Skeletal muscle satellite cell (primary cell): ENCODE measurements at regions not wholly inside any gene's neighbourhood (a gene's known extent, or its start where the extent isn't known, plus 50 kb on each side); places are given as distances from the start of the nearest gene placed in this dataset.
A peak's percentile ranks its signal among the peaks of the same experiment; 100 is the strongest.

Experiments
- H3K27me3 ChIP-seq: 2 replicates; pipeline ENCODE4 v1.7.0; 2013; ENCODE audit warnings: low read length; ENCODE audit not compliant: control insufficient read depth, insufficient read depth
- H3K36me3 ChIP-seq: 2 replicates; pipeline ENCODE4 v1.7.0; 2013; ENCODE audit warnings: mild to moderate bottlenecking, control low read depth, low read length; ENCODE audit not compliant: insufficient read depth
- H3K4me1 ChIP-seq: 2 replicates; pipeline ENCODE4 v1.7.0; 2013; ENCODE audit warnings: low read length; ENCODE audit not compliant: control insufficient read depth, insufficient read depth
- H3K4me2 ChIP-seq: 2 replicates; pipeline ENCODE4 v1.7.0; 2013; ENCODE audit warnings: mild to moderate bottlenecking, low read length
- H3K4me3 ChIP-seq: 2 replicates; pipeline ENCODE4 v1.7.0; 2013; ENCODE audit warnings: low read length
- H3K9ac ChIP-seq: 2 replicates; pipeline ENCODE4 v1.7.0; 2013; ENCODE audit warnings: mild to moderate bottlenecking, low read depth, low read length, moderate library complexity
- H3K9me3 ChIP-seq: replicated peaks from 2 replicates; pipeline ENCODE4 v1.7.0; 2013; ENCODE audit warnings: mild to moderate bottlenecking, control low read depth, low read length

GRCh38 chr10:110355141-110355831 lies 50.6 kb upstream of the SMNDC1 start:
- Histone ChIP-seq H3K9me3 (no peaks in the 10 kb centered on the region), H3K4me2 (no peak overlapping the region), H3K36me3 (no peaks in the 10 kb centered on the region), H3K9ac (peak overlapping the region; percentile 68), H3K4me3 (no peak overlapping the region), H3K4me1 (peaks cover 59% of the 10 kb centered on the region), H3K27me3 (no peaks in the 10 kb centered on the region)

DNA sequence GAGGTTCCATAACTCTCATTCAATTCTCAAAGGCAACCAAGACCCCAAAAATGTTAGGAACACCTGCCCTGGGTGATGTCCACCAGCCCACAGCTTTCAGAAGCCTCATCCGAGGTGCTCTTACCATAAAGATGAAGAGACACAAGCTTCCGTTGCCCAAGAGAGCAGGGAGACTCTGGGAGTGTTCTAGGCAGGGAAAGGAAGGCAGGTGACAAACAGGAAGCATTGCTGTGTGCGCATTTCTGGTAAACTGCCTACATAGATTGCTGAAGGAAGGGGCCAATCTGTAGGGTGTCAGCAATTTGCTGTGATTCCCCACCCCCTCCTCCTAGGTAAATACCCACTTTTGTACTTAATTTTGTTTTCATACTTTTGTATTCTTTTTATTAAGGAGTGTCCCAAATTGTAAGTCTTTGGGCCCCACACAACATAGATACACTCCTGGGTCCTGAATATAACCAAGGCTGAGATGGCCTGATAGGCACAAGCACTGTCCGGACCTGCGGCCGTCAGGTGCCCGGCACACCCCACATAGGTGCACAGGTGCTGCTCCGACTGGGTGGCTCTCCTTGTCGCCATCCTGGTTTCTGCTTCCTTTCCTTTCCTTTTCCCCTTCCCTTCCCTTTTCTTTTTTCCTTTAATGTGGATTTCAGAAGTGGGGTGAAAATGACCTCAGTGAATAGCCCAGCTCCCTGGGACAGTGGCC lies 51.4 kb upstream of the SMNDC1 start:
- Histone ChIP-seq H3K27me3 (no peaks in the 10 kb centered on the region), H3K9me3 (no peaks in the 10 kb centered on the region), H3K4me1 (peaks cover 52% of the 10 kb centered on the region), H3K4me2 (no peak overlapping the region), H3K9ac (no peak overlapping the region), H3K36me3 (no peaks in the 10 kb centered on the region), H3K4me3 (no peak overlapping the region)

GRCh38 chr10:110356628-110357245 lies 52.0 kb upstream of the SMNDC1 start:
- Histone ChIP-seq H3K4me3 (no peak overlapping the region), H3K4me1 (peaks cover 52% of the 10 kb centered on the region)

DNA sequence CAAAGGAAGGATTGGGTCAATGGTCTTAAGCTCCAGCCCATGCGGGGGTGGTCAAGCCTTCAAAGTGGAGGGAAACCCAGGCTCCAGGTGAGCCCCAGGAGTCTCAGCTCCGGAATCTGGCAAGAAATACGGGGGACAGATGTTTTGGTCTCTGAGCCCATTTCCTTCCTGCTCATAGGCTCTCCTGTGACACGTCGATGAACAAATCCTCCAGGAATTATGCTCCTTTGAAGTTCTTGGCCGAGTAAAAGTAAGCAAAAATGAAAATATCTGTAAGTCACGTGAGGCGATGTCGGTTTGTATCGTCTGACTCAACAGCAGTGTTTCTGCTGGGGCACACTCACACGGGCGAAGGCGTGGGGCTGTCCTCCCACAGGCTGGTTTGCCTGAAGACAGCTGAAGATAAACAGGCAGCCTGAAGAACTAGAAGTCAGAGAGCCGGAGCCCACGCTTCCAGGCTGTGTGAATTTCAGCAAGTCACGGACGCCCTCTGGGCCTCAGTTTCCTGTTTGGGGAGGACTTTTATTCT lies 52.6 kb upstream of the SMNDC1 start:
- H3K9ac ChIP-seq, result peak overlapping the region; percentile 53
- H3K36me3 ChIP-seq, result no peaks in the 10 kb centered on the region
- no peaks in the 10 kb centered on the region for H3K27me3 ChIP-seq
- peak overlapping the region; percentile 49 for H3K4me2 ChIP-seq
- H3K4me3 ChIP-seq, result no peak overlapping the region
- no peaks in the 10 kb centered on the region for H3K9me3 ChIP-seq
- H3K4me1 ChIP-seq, result peaks cover 51% of the 10 kb centered on the region

More at GRCh38 chr10:110356628-110357245, 52.0 kb upstream of the SMNDC1 start:
- Histone ChIP-seq H3K4me2 (peak overlapping the region; percentile 49), H3K36me3 (no peaks in the 10 kb centered on the region), H3K27me3 (no peaks in the 10 kb centered on the region), H3K9ac (peak overlapping the region; percentile 38), H3K9me3 (no peaks in the 10 kb centered on the region)

GRCh38 chr10:110357871-110358270 lies 53.2 kb upstream of the SMNDC1 start:
- Histone ChIP-seq H3K9ac (peak overlapping the region; percentile 53), H3K4me3 (no peak overlapping the region), H3K4me1 (peaks cover 46% of the 10 kb centered on the region)

GRCh38 chr10:110358278-110358677 lies 53.6 kb upstream of the SMNDC1 start:
- Histone ChIP-seq H3K27me3 (no peaks in the 10 kb centered on the region), H3K9ac (no peak overlapping the region), H3K4me2 (no peak overlapping the region), H3K4me1 (peaks cover 42% of the 10 kb centered on the region), H3K36me3 (no peaks in the 10 kb centered on the region), H3K4me3 (no peak overlapping the region), H3K9me3 (no peaks in the 10 kb centered on the region)

More at GRCh38 chr10:110357871-110358270, 53.2 kb upstream of the SMNDC1 start:
- Histone ChIP-seq H3K4me2 (peak overlapping the region; percentile 49), H3K9me3 (no peaks in the 10 kb centered on the region), H3K27me3 (no peaks in the 10 kb centered on the region), H3K36me3 (no peaks in the 10 kb centered on the region)

DNA sequence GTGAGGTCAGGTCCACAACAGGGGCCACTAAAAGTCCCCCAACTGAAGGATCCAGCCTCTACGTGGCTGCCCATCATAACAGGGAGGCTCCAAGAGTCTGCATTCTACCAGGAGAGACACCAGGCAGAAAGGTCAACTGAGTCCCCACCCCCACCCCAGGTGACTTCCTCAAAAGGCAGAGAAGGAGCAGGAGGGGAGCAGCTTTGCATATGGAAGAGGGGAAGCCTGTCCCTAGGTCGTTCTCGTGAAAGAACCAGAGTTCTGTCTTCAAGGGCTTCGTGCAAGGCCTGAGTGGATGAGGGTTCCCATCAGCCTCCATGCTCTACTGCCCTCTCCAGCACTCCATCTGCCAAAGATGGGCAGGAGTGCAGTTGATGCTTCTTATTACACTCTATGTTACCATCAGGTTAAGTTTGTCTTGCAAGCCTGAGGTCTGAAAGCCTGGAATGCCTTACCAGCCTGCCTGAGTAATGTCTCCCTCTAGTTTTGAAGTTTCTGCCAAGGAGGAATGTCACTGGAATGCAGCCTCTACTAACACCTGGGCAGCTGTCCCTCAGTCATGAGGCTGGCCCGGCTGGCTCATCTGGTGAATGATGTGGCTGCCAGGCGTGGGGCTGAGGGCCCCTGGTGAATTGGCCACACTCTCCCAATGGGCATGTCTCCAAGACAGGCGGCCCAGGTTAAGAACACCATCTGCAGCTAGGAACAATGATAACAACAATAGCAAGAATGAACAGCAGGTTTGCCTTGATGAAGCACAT lies 54.3 kb upstream of the SMNDC1 start:
- Histone ChIP-seq H3K36me3 (no peaks in the 10 kb centered on the region), H3K4me2 (no peak overlapping the region), H3K4me3 (no peak overlapping the region), H3K4me1 (peaks cover 43% of the 10 kb centered on the region), H3K27me3 (no peaks in the 10 kb centered on the region), H3K9me3 (no peaks in the 10 kb centered on the region), H3K9ac (no peak overlapping the region)

DNA sequence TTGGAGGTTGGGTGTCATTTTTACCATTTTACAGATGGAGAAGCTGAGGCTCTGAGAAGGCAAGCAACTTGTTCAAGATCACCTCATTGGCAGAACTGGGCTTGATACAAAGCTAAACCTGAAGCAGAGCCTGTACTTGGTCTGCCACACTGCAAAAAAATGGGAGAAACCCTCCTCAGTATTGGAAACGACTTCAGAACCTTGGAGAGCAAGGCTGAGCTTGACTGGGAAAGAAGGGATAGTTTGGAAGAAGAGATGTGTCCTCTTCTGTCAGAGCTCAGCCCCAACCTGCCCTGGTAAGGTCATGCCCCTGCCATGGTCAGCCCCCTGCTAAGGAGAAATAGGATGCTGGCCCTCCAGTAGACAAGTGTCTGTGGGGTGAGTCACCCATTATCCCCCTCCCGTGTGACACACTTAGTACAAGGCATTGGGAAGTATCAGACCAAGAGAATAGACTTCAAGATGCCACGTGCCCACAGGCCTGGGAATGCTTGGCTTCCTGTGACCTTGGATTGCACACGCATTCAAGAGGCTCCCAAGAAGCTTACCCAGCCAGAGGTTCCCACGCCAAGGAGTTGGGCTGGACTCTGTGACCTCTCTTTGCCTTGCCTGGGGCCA lies 56.2 kb upstream of the SMNDC1 start:
- H3K4me3 ChIP-seq, result no peak overlapping the region
- no peaks in the 10 kb centered on the region for H3K9me3 ChIP-seq
- H3K36me3 ChIP-seq, result no peaks in the 10 kb centered on the region
- H3K9ac ChIP-seq, result no peak overlapping the region
- H3K4me2 ChIP-seq, result no peak overlapping the region
- H3K4me1 ChIP-seq, result peaks cover 41% of the 10 kb centered on the region
- no peaks in the 10 kb centered on the region for H3K27me3 ChIP-seq

GRCh38 chr10:110361800-110362456 lies 57.2 kb upstream of the SMNDC1 start:
- no peaks in the 10 kb centered on the region for H3K9me3 ChIP-seq
- H3K27me3 ChIP-seq, result no peaks in the 10 kb centered on the region
- H3K4me1 ChIP-seq, result peaks cover 37% of the 10 kb centered on the region
- no peak overlapping the region for H3K4me3 ChIP-seq
- H3K4me2 ChIP-seq, result no peak overlapping the region
- no peak overlapping the region for H3K9ac ChIP-seq
- H3K36me3 ChIP-seq, result no peaks in the 10 kb centered on the region

- Histone ChIP-seq H3K9ac (no peak overlapping the region), H3K27me3 (no peaks in the 10 kb centered on the region), H3K4me2 (peak overlapping the region; percentile 36), H3K4me1 (peaks cover 21% of the 10 kb centered on the region), H3K36me3 (no peaks in the 10 kb centered on the region), H3K9me3 (no peaks in the 10 kb centered on the region), H3K4me3 (peak overlapping the region; percentile 17)
These were observed 59.1 kb upstream of the SMNDC1 start for GRCh38 chr10:110363572-110364411.
